Activated naive CD4-positive, alpha-beta T cell treated with anti-CD3 and anti-CD28 coated beads, Interleukin-2, amount 50 U/mL, for 24 hours (primary cell): ENCODE measurements at regions not wholly inside any gene's neighbourhood (a gene's known extent, or its start where the extent isn't known, plus 50 kb on each side); places are given as distances from the start of the nearest gene placed in this dataset.

Experiments
- H3K27ac Mint-ChIP-seq: one replicate; pipeline ENCODE4 v1.8.0; 2021; ENCODE audit warnings: mild to moderate bottlenecking, mixed read lengths
- H3K27me3 Mint-ChIP-seq: one replicate; pipeline ENCODE4 v1.8.0; 2021; ENCODE audit warnings: mixed read lengths
- H3K36me3 Mint-ChIP-seq: one replicate; pipeline ENCODE4 v1.8.0; 2021; ENCODE audit warnings: mixed read lengths
- H3K4me1 Mint-ChIP-seq: one replicate; pipeline ENCODE4 v1.8.0; 2021; ENCODE audit warnings: mixed read lengths
- H3K4me3 Mint-ChIP-seq: one replicate; pipeline ENCODE4 v1.8.0; 2021; ENCODE audit warnings: mild to moderate bottlenecking, mixed read lengths
- H3K9me3 Mint-ChIP-seq: one replicate; pipeline ENCODE4 v1.8.0; 2021; ENCODE audit warnings: mixed read lengths

GRCh38 chr2:5528706-5529105, 163.5 kb upstream of the SOX11 start:
- Mint-ChIP-seq H3K27ac (no peak overlapping the region), H3K36me3 (no peaks in the 10 kb centered on the region), H3K4me3 (no peak overlapping the region), H3K9me3 (peaks cover 4% of the 10 kb centered on the region), H3K4me1 (no peaks in the 10 kb centered on the region), H3K27me3 (no peaks in the 10 kb centered on the region)

GRCh38 chr2:5530011-5530696, 162.0 kb upstream of the SOX11 start:
- Mint-ChIP-seq H3K27me3 (no peaks in the 10 kb centered on the region), H3K9me3 (no peaks in the 10 kb centered on the region), H3K4me3 (no peak overlapping the region), H3K27ac (no peak overlapping the region), H3K4me1 (no peaks in the 10 kb centered on the region), H3K36me3 (no peaks in the 10 kb centered on the region)

- no peaks in the 10 kb centered on the region for H3K4me1 Mint-ChIP-seq
- H3K4me3 Mint-ChIP-seq = no peak overlapping the region
- H3K9me3 Mint-ChIP-seq = peaks cover 4% of the 10 kb centered on the region
- no peak overlapping the region for H3K27ac Mint-ChIP-seq
- H3K36me3 Mint-ChIP-seq = no peaks in the 10 kb centered on the region
- no peaks in the 10 kb centered on the region for H3K27me3 Mint-ChIP-seq
Measured at GRCh38 chr2:5535301-5535700, 156.9 kb upstream of the SOX11 start.

- no peak overlapping the region for H3K4me3 Mint-ChIP-seq
- no peaks in the 10 kb centered on the region for H3K4me1 Mint-ChIP-seq
- H3K36me3 Mint-ChIP-seq = no peaks in the 10 kb centered on the region
- H3K9me3 Mint-ChIP-seq = peaks cover 4% of the 10 kb centered on the region
- H3K27me3 Mint-ChIP-seq = no peaks in the 10 kb centered on the region
- no peak overlapping the region for H3K27ac Mint-ChIP-seq
Measured at GRCh38 chr2:5537180-5537688, 154.9 kb upstream of the SOX11 start.

GRCh38 chr2:5538313-5538712, 153.9 kb upstream of the SOX11 start:
- peaks cover 4% of the 10 kb centered on the region for H3K9me3 Mint-ChIP-seq
- H3K4me3 Mint-ChIP-seq = no peak overlapping the region

GRCh38 chr2:5538772-5539171, 153.4 kb upstream of the SOX11 start:
- H3K4me1 Mint-ChIP-seq = no peaks in the 10 kb centered on the region
- H3K27ac Mint-ChIP-seq = no peak overlapping the region
- no peak overlapping the region for H3K4me3 Mint-ChIP-seq
- H3K36me3 Mint-ChIP-seq = no peaks in the 10 kb centered on the region
- peaks cover 4% of the 10 kb centered on the region for H3K9me3 Mint-ChIP-seq
- no peaks in the 10 kb centered on the region for H3K27me3 Mint-ChIP-seq

More at GRCh38 chr2:5538313-5538712, 153.9 kb upstream of the SOX11 start:
- H3K4me1 Mint-ChIP-seq = no peaks in the 10 kb centered on the region
- no peaks in the 10 kb centered on the region for H3K27me3 Mint-ChIP-seq
- H3K27ac Mint-ChIP-seq = no peak overlapping the region
- no peaks in the 10 kb centered on the region for H3K36me3 Mint-ChIP-seq

GRCh38 chr2:5539282-5540165, 152.7 kb upstream of the SOX11 start:
- Mint-ChIP-seq H3K9me3 (peaks cover 6% of the 10 kb centered on the region), H3K4me3 (no peak overlapping the region), H3K4me1 (no peaks in the 10 kb centered on the region), H3K36me3 (no peaks in the 10 kb centered on the region), H3K27me3 (no peaks in the 10 kb centered on the region), H3K27ac (no peak overlapping the region)

- Mint-ChIP-seq H3K27me3 (no peaks in the 10 kb centered on the region), H3K4me3 (no peak overlapping the region), H3K4me1 (no peaks in the 10 kb centered on the region), H3K36me3 (no peaks in the 10 kb centered on the region), H3K9me3 (peaks cover 13% of the 10 kb centered on the region), H3K27ac (no peak overlapping the region)
Measured at GRCh38 chr2:5540856-5541255, 151.3 kb upstream of the SOX11 start.

GRCh38 chr2:5544205-5544786, 147.9 kb upstream of the SOX11 start:
- Mint-ChIP-seq H3K4me3 (no peak overlapping the region), H3K27ac (no peak overlapping the region), H3K9me3 (peaks cover 9% of the 10 kb centered on the region), H3K27me3 (no peaks in the 10 kb centered on the region), H3K4me1 (no peaks in the 10 kb centered on the region), H3K36me3 (no peaks in the 10 kb centered on the region)

- peaks cover 9% of the 10 kb centered on the region for H3K9me3 Mint-ChIP-seq
Measured at GRCh38 chr2:5546181-5546580, 146.0 kb upstream of the SOX11 start.

GRCh38 chr2:5548991-5549715, 143.0 kb upstream of the SOX11 start:
- Mint-ChIP-seq H3K27ac (no peak overlapping the region), H3K4me3 (no peak overlapping the region), H3K9me3 (peaks cover 17% of the 10 kb centered on the region), H3K27me3 (no peaks in the 10 kb centered on the region), H3K36me3 (no peaks in the 10 kb centered on the region), H3K4me1 (no peaks in the 10 kb centered on the region)

More at GRCh38 chr2:5546181-5546580, 146.0 kb upstream of the SOX11 start:
- Mint-ChIP-seq H3K36me3 (no peaks in the 10 kb centered on the region), H3K4me3 (no peak overlapping the region), H3K4me1 (no peaks in the 10 kb centered on the region), H3K27ac (no peak overlapping the region), H3K27me3 (no peaks in the 10 kb centered on the region)

- H3K36me3 Mint-ChIP-seq = no peaks in the 10 kb centered on the region
- H3K27ac Mint-ChIP-seq = no peak overlapping the region
- H3K27me3 Mint-ChIP-seq = no peaks in the 10 kb centered on the region
- peaks cover 13% of the 10 kb centered on the region for H3K9me3 Mint-ChIP-seq
- no peak overlapping the region for H3K4me3 Mint-ChIP-seq
- no peaks in the 10 kb centered on the region for H3K4me1 Mint-ChIP-seq
Measured at GRCh38 chr2:5549771-5550170, 142.4 kb upstream of the SOX11 start.

GRCh38 chr2:5555636-5556035, 136.5 kb upstream of the SOX11 start:
- Mint-ChIP-seq H3K27me3 (no peaks in the 10 kb centered on the region), H3K36me3 (no peaks in the 10 kb centered on the region), H3K4me1 (no peaks in the 10 kb centered on the region), H3K4me3 (no peak overlapping the region), H3K9me3 (peaks cover 8% of the 10 kb centered on the region), H3K27ac (no peak overlapping the region)

- H3K27me3 Mint-ChIP-seq = peaks cover 2% of the 10 kb centered on the region
- no peak overlapping the region for H3K27ac Mint-ChIP-seq
- no peaks in the 10 kb centered on the region for H3K4me1 Mint-ChIP-seq
- H3K9me3 Mint-ChIP-seq = peaks cover 5% of the 10 kb centered on the region
- H3K4me3 Mint-ChIP-seq = no peak overlapping the region
- no peaks in the 10 kb centered on the region for H3K36me3 Mint-ChIP-seq
Measured at GRCh38 chr2:5561006-5561405, 131.2 kb upstream of the SOX11 start.

- Mint-ChIP-seq H3K4me3 (no peak overlapping the region), H3K27me3 (peaks cover 2% of the 10 kb centered on the region), H3K4me1 (no peaks in the 10 kb centered on the region), H3K9me3 (peaks cover 5% of the 10 kb centered on the region), H3K36me3 (no peaks in the 10 kb centered on the region), H3K27ac (no peak overlapping the region)
Measured at GRCh38 chr2:5562426-5562825, 129.8 kb upstream of the SOX11 start.
